Immature natural killer cell (primary cell): ENCODE measurements at regions not wholly inside any gene's neighbourhood (a gene's known extent, or its start where the extent isn't known, plus 50 kb on each side); places are given as distances from the start of the nearest gene placed in this dataset.

Experiments used
- DNase-seq, 3 donors: peaks; one replicate each; pipeline ENCODE4 v3.0.0; 2022; ENCODE audit warnings: mixed read lengths in 1 of 3
- H3K27ac Mint-ChIP-seq, 6 donors: one replicate each; pipeline ENCODE4 v1.8.0; 2020; ENCODE audit warnings: mixed read lengths in 6 of 6, mild to moderate bottlenecking in 5 of 6, inconsistent platforms in 4 of 6, moderate library complexity in 3 of 6
- H3K27me3 Mint-ChIP-seq, 3 donors: one replicate each; pipeline ENCODE4 v1.8.0; 2020 to 2021; ENCODE audit warnings: low read depth in 3 of 3, mild to moderate bottlenecking in 3 of 3, mixed read lengths in 3 of 3, moderate library complexity in 3 of 3, inconsistent platforms in 1 of 3
- H3K36me3 Mint-ChIP-seq, 3 donors: one replicate each; pipeline ENCODE4 v1.8.0; 2020; ENCODE audit warnings: mixed read lengths in 3 of 3, inconsistent platforms in 2 of 3, mild to moderate bottlenecking in 2 of 3
- H3K4me1 Mint-ChIP-seq, 2 donors: one replicate each; pipeline ENCODE4 v1.8.0; 2020; ENCODE audit warnings: inconsistent platforms in 2 of 2, mild to moderate bottlenecking in 2 of 2, mixed read lengths in 2 of 2, moderate library complexity in 1 of 2
- H3K4me3 Mint-ChIP-seq, 5 donors: one replicate each; pipeline ENCODE4 v1.8.0; 2020; ENCODE audit warnings: mild to moderate bottlenecking in 5 of 5, mixed read lengths in 5 of 5, inconsistent platforms in 3 of 5, moderate library complexity in 3 of 5
- H3K9me3 Mint-ChIP-seq, 6 donors: one replicate each; pipeline ENCODE4 v1.8.0; 2020; ENCODE audit warnings: mild to moderate bottlenecking in 6 of 6, mixed read lengths in 6 of 6, inconsistent platforms in 4 of 6, moderate library complexity in 3 of 6

GRCh38 chr21:38652396-38652795 lies 153.3 kb upstream of the ETS2 start:
- H3K4me1 Mint-ChIP-seq = no peaks in the 10 kb centered on the region
- no peak overlapping the region for H3K4me3 Mint-ChIP-seq
- no peaks in the 10 kb centered on the region for H3K36me3 Mint-ChIP-seq
- DNase-seq = no peak
- H3K27ac Mint-ChIP-seq = no peak overlapping the region
- H3K27me3 Mint-ChIP-seq = peaks cover 4 to 8% (median 7%) of the 10 kb centered on the region in 3 donors
- no peaks in the 10 kb centered on the region for H3K9me3 Mint-ChIP-seq

GRCh38 chr21:38654580-38654979 lies 151.1 kb upstream of the ETS2 start:
- Mint-ChIP-seq H3K27ac (no peak overlapping the region), H3K9me3 (no peaks in the 10 kb centered on the region), H3K4me3 (no peak overlapping the region), H3K27me3 (peaks cover 4 to 15% (median 8%) of the 10 kb centered on the region in 3 donors), H3K4me1 (peaks cover 0 to 1% of the 10 kb centered on the region in 2 donors), H3K36me3 (no peaks in the 10 kb centered on the region)
- no peak for DNase-seq

- H3K27me3 Mint-ChIP-seq = peaks cover 5 to 23% (median 9%) of the 10 kb centered on the region in 3 donors
- H3K27ac Mint-ChIP-seq = no peak overlapping the region
- H3K4me3 Mint-ChIP-seq = no peak overlapping the region
- DNase-seq = no peak
- H3K4me1 Mint-ChIP-seq = peaks cover 9 to 12% of the 10 kb centered on the region in 2 donors
- H3K9me3 Mint-ChIP-seq = peaks cover 0 to 2% (median 0%) of the 10 kb centered on the region in 6 donors
- no peaks in the 10 kb centered on the region for H3K36me3 Mint-ChIP-seq
Observed at GRCh38 chr21:38658511-38658910, 147.2 kb upstream of the ETS2 start.

GRCh38 chr21:38659936-38660332 lies 145.8 kb upstream of the ETS2 start:
- Mint-ChIP-seq H3K9me3 (peaks cover 0 to 2% (median 0%) of the 10 kb centered on the region in 6 donors), H3K27ac (no peak overlapping the region)

GRCh38 chr21:38660333-38661196 lies 145.2 kb upstream of the ETS2 start:
- Mint-ChIP-seq H3K27me3 (peaks cover 9 to 27% (median 9%) of the 10 kb centered on the region in 3 donors), H3K36me3 (no peaks in the 10 kb centered on the region), H3K4me3 (peak overlapping the region in 4 of 5 donors; percentile 40 to 65 (median 58)), H3K9me3 (peaks cover 0 to 2% (median 0%) of the 10 kb centered on the region in 6 donors), H3K4me1 (peaks cover 9 to 12% of the 10 kb centered on the region in 2 donors), H3K27ac (no peak overlapping the region)
- no peak for DNase-seq

More at GRCh38 chr21:38659936-38660332, 145.8 kb upstream of the ETS2 start:
- Mint-ChIP-seq H3K4me3 (peak overlapping the region; percentile 40 to 61 (median 53)), H3K27me3 (peaks cover 9 to 27% (median 9%) of the 10 kb centered on the region in 3 donors), H3K36me3 (no peaks in the 10 kb centered on the region), H3K4me1 (peaks cover 9 to 12% of the 10 kb centered on the region in 2 donors)
- DNase-seq = no peak

GRCh38 chr21:38661197-38661871 lies 144.4 kb upstream of the ETS2 start:
- Mint-ChIP-seq H3K27me3 (peaks cover 9 to 32% (median 9%) of the 10 kb centered on the region in 3 donors), H3K4me3 (peak overlapping the region; percentile 54 to 77 (median 58)), H3K4me1 (peaks cover 9 to 12% of the 10 kb centered on the region in 2 donors), H3K36me3 (no peaks in the 10 kb centered on the region), H3K9me3 (peaks cover 0 to 2% (median 0%) of the 10 kb centered on the region in 6 donors), H3K27ac (no peak overlapping the region)
- DNase-seq = no peak

GRCh38 chr21:38661889-38662568 lies 143.7 kb upstream of the ETS2 start:
- Mint-ChIP-seq H3K27ac (no peak overlapping the region), H3K4me3 (peak overlapping the region in 4 of 5 donors; percentile 47 to 77 (median 56))

GRCh38 chr21:38663282-38663681 lies 142.4 kb upstream of the ETS2 start:
- DNase-seq = no peak
- Mint-ChIP-seq H3K36me3 (no peaks in the 10 kb centered on the region), H3K9me3 (peaks cover 0 to 2% (median 0%) of the 10 kb centered on the region in 6 donors), H3K27ac (no peak overlapping the region), H3K4me3 (no peak overlapping the region), H3K27me3 (peaks cover 9 to 33% (median 13%) of the 10 kb centered on the region in 3 donors), H3K4me1 (peaks cover 9 to 12% of the 10 kb centered on the region in 2 donors)

More at GRCh38 chr21:38661889-38662568, 143.7 kb upstream of the ETS2 start:
- Mint-ChIP-seq H3K4me1 (peaks cover 9 to 12% of the 10 kb centered on the region in 2 donors), H3K36me3 (no peaks in the 10 kb centered on the region), H3K9me3 (peaks cover 0 to 2% (median 0%) of the 10 kb centered on the region in 6 donors), H3K27me3 (peaks cover 9 to 33% (median 9%) of the 10 kb centered on the region in 3 donors)
- DNase-seq = no peak

- H3K27me3 Mint-ChIP-seq = peaks cover 9 to 31% (median 13%) of the 10 kb centered on the region in 3 donors
- H3K9me3 Mint-ChIP-seq = peaks cover 0 to 2% (median 0%) of the 10 kb centered on the region in 6 donors
- no peak overlapping the region for H3K4me3 Mint-ChIP-seq
- no peak for DNase-seq
- no peaks in the 10 kb centered on the region for H3K36me3 Mint-ChIP-seq
- H3K27ac Mint-ChIP-seq = no peak overlapping the region
- peaks cover 9 to 12% of the 10 kb centered on the region in 2 donors for H3K4me1 Mint-ChIP-seq
Observed at GRCh38 chr21:38664315-38664714, 141.4 kb upstream of the ETS2 start.

- H3K4me1 Mint-ChIP-seq = peaks cover 6 to 8% of the 10 kb centered on the region in 2 donors
- H3K27me3 Mint-ChIP-seq = peaks cover 6 to 27% (median 11%) of the 10 kb centered on the region in 3 donors
- H3K9me3 Mint-ChIP-seq = no peaks in the 10 kb centered on the region
- no peak overlapping the region for H3K4me3 Mint-ChIP-seq
- no peak for DNase-seq
- no peak overlapping the region for H3K27ac Mint-ChIP-seq
- H3K36me3 Mint-ChIP-seq = no peaks in the 10 kb centered on the region
Observed at GRCh38 chr21:38664841-38665240, 140.9 kb upstream of the ETS2 start.

GRCh38 chr21:38667291-38667870 lies 138.3 kb upstream of the ETS2 start:
- H3K4me3 Mint-ChIP-seq = no peak overlapping the region
- no peaks in the 10 kb centered on the region for H3K9me3 Mint-ChIP-seq
- no peak for DNase-seq
- H3K4me1 Mint-ChIP-seq = no peaks in the 10 kb centered on the region
- H3K27ac Mint-ChIP-seq = no peak overlapping the region
- peaks cover 0 to 22% (median 8%) of the 10 kb centered on the region in 3 donors for H3K27me3 Mint-ChIP-seq
- H3K36me3 Mint-ChIP-seq = no peaks in the 10 kb centered on the region

GRCh38 chr21:38668067-38668466 lies 137.7 kb upstream of the ETS2 start:
- DNase-seq = no peak
- no peaks in the 10 kb centered on the region for H3K36me3 Mint-ChIP-seq
- H3K9me3 Mint-ChIP-seq = no peaks in the 10 kb centered on the region
- H3K27ac Mint-ChIP-seq = no peak overlapping the region
- no peak overlapping the region for H3K4me3 Mint-ChIP-seq
- no peaks in the 10 kb centered on the region for H3K4me1 Mint-ChIP-seq
- H3K27me3 Mint-ChIP-seq = peaks cover 0 to 19% (median 8%) of the 10 kb centered on the region in 3 donors

- peaks cover 0 to 19% (median 8%) of the 10 kb centered on the region in 3 donors for H3K27me3 Mint-ChIP-seq
- no peaks in the 10 kb centered on the region for H3K9me3 Mint-ChIP-seq
- DNase-seq = no peak
- no peaks in the 10 kb centered on the region for H3K36me3 Mint-ChIP-seq
- H3K27ac Mint-ChIP-seq = no peak overlapping the region
- H3K4me3 Mint-ChIP-seq = no peak overlapping the region
- H3K4me1 Mint-ChIP-seq = no peaks in the 10 kb centered on the region
Observed at GRCh38 chr21:38668541-38668940, 137.2 kb upstream of the ETS2 start.
